ENCODE measurements at regions not wholly inside any gene's neighbourhood (a gene's known extent, or its start where the extent isn't known, plus 50 kb on each side); places are given as distances from the start of the nearest gene placed in this dataset.

GRCh38 chr7:91343996-91344629, 79.9 kb downstream of the FZD1 start:
- TF ChIP-seq CTCF (IDR thresholded peaks at IDR 0.05; ENCODE audit: extremely low read depth, insufficient read depth, missing control alignments) = no peak
- in situ Hi-C loops (cut with MboI; ENCODE audit: low pct_unique_long_range_greater_than_20kb, low sequenced_read_pairs, unreplicated experiment) = no loop called here
- DNase-seq (ENCODE audit: low spot score) = no peak

DNA sequence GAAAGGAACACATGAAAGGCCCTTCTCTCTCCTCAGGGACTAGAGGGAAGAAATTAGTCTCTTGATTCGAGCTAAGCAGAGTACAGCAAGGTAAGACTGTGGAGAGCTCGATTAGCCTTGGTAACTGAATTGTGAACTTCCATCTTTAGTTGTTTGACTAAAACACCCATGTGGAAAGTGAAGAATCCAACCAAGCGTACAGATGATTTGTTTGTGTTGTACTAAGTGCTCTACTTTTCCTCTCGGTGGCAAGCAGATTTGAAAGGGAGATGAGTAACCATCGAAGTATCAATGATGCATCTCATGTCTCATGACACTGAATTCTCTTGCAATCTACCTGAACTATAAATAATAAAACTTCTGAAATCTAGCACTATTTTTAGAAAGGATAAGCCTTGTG, 80.7 kb downstream of the FZD1 start:
- no peak for TF ChIP-seq CTCF (IDR thresholded peaks at IDR 0.05; ENCODE audit: extremely low read depth, insufficient read depth, missing control alignments)
- in situ Hi-C loops (cut with MboI; ENCODE audit: low pct_unique_long_range_greater_than_20kb, low sequenced_read_pairs, unreplicated experiment) = no loop called here
- no peak for DNase-seq (ENCODE audit: low spot score)

GRCh38 chr7:91345449-91345848, 81.2 kb downstream of the FZD1 start:
- in situ Hi-C loops (cut with MboI; ENCODE audit: low pct_unique_long_range_greater_than_20kb, low sequenced_read_pairs, unreplicated experiment) = no loop called here
- no peak for TF ChIP-seq CTCF (IDR thresholded peaks at IDR 0.05; ENCODE audit: extremely low read depth, insufficient read depth, missing control alignments)
- no peak for DNase-seq (ENCODE audit: low spot score)

GRCh38 chr7:91346426-91346825, 82.2 kb downstream of the FZD1 start:
- DNase-seq (ENCODE audit: low spot score) = no peak
- in situ Hi-C loops (cut with MboI; ENCODE audit: low pct_unique_long_range_greater_than_20kb, low sequenced_read_pairs, unreplicated experiment) = no loop called here
- TF ChIP-seq CTCF (IDR thresholded peaks at IDR 0.05; ENCODE audit: extremely low read depth, insufficient read depth, missing control alignments) = no peak

DNA sequence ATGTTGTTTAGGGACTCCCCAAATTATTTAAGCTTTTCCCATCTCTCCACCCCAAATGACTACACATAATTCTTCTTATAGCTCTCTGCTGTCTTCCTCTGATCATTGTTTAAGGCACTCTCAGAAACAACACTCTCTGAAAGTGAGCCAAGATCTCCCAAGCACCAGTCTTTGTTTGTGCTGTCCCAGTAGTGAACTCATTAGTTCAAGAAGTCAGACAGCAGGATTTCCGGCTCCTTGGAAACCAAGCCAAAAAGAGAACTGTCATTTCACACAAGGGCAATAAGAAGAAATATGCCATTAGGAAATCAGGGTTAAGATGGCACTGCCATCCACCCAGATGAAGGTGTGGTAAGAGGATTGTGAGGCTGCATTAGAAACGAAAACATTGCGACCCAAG, 83.1 kb downstream of the FZD1 start:
- DNase-seq (ENCODE audit: low spot score) = no peak
- in situ Hi-C loops (cut with MboI; ENCODE audit: low pct_unique_long_range_greater_than_20kb, low sequenced_read_pairs, unreplicated experiment) = no loop called here
- no peak for TF ChIP-seq CTCF (IDR thresholded peaks at IDR 0.05; ENCODE audit: extremely low read depth, insufficient read depth, missing control alignments)

- no peak for DNase-seq (ENCODE audit: low spot score)
These were observed 84.5 kb downstream of the FZD1 start for GRCh38 chr7:91348711-91349110.

More at GRCh38 chr7:91348711-91349110, 84.5 kb downstream of the FZD1 start:
- TF ChIP-seq CTCF (IDR thresholded peaks at IDR 0.05; ENCODE audit: extremely low read depth, insufficient read depth, missing control alignments) = no peak
- in situ Hi-C loops (cut with MboI; ENCODE audit: low pct_unique_long_range_greater_than_20kb, low sequenced_read_pairs, unreplicated experiment) = no loop called here
